Epithelial cell of esophagus (primary cell): ENCODE measurements at regions not wholly inside any gene's neighbourhood (a gene's known extent, or its start where the extent isn't known, plus 50 kb on each side); places are given as distances from the start of the nearest gene placed in this dataset.

Source experiments
- DNase-seq: peaks from one replicate; pipeline ENCODE4 v3.0.0; 2010; ENCODE audit warnings: low read depth
- H3K4me3 ChIP-seq: 2 replicates; pipeline ENCODE4 v1.5.1; 2011; ENCODE audit warnings: mild to moderate bottlenecking, low read length, control low read depth
- TF ChIP-seq, protein P1 (sequence below): IDR thresholded peaks from 2 replicates; pipeline ENCODE4 v1.5.1; 2011; ENCODE audit warnings: low read depth, mild to moderate bottlenecking, low read length, control low read depth, inconsistent platforms; ENCODE audit not compliant: insufficient read depth; ENCODE audit errors: missing control alignments

DNA sequence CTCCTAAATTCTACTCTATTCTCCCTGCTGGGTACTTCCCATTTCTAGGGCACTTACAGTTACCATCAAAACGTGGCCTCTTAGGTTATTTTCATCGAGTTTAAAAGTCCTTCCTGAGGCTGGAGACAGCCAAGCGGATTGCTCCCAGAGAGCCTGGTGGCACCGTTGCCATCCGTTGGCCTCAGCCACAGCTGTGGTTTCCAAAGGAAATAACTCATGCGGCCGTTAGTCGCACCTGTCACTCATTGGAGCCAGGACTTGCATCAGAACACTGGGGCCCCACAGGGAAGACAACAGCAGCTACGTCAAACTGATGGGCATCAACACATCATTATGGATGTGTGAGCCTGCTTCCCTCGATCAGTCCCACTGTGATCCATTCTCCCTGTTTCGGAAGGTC is 453.4 kb downstream of the BCL11A start:
- no peak for DNase-seq
- TF ChIP-seq, protein P1, sequence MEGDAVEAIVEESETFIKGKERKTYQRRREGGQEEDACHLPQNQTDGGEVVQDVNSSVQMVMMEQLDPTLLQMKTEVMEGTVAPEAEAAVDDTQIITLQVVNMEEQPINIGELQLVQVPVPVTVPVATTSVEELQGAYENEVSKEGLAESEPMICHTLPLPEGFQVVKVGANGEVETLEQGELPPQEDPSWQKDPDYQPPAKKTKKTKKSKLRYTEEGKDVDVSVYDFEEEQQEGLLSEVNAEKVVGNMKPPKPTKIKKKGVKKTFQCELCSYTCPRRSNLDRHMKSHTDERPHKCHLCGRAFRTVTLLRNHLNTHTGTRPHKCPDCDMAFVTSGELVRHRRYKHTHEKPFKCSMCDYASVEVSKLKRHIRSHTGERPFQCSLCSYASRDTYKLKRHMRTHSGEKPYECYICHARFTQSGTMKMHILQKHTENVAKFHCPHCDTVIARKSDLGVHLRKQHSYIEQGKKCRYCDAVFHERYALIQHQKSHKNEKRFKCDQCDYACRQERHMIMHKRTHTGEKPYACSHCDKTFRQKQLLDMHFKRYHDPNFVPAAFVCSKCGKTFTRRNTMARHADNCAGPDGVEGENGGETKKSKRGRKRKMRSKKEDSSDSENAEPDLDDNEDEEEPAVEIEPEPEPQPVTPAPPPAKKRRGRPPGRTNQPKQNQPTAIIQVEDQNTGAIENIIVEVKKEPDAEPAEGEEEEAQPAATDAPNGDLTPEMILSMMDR = no peak
- no peak overlapping the region for H3K4me3 ChIP-seq

DNA sequence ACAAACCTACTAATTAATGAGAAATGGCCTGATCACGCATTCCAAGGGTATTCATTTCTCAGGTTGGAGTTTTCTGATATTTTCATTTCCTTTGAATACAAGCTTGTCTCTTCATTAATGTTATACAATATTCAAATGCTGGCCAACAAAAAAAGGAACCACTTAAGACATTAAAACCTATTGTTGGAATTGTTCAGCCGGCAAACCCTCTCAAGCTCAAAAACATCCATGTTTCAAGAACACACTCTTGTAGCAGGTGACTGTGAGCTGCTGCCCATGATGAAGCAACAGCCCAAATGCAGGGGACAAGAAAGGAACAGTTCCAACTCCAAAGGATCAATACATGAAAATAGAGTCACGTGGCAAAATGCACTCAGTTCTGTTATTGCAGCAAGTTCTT is 454.5 kb downstream of the BCL11A start:
- no peak for DNase-seq
- TF ChIP-seq, protein P1 = no peak
- H3K4me3 ChIP-seq = no peak overlapping the region

DNA sequence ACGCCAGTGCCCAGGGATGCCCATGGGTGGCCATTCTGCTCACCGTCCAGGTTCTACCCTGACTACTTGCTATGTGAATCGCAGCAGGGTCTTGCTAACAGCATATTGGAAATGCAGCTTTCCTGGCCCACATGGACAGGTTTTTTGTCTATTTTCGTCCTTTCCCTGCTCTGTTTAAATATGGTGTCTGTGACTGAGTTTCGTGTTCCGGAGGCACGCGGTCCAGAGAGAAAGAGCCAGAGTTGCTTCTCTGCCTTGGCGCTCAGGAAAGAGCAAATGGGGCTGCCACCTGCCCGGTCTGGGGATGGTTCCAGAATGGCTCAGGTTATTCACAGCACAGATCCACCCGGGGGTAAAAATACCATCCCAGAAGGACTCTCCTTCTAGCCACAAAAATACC is 456.2 kb downstream of the BCL11A start:
- no peak overlapping the region for H3K4me3 ChIP-seq
- TF ChIP-seq, protein P1 = no peak
- no peak for DNase-seq

DNA sequence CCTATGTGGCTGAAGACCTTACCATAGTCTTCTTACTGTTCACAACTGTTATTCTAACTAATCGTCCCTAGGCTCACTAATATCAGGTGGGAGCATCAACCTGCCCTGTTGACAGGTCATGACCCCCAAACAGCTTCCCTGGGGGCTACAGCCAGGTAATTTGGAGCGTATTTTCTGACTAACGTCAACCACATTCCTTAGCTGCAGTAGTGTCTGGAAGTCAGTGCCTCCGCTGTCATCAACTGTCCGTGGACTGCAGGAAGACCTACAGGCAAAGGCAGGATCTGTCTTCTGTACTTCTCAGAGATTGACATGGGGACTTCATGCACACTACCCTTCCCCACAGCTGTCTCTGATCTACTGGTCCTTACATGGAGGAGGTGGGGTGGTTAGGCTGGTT is 456.9 kb downstream of the BCL11A start:
- no peak for DNase-seq
- TF ChIP-seq, protein P1 = no peak
- no peak overlapping the region for H3K4me3 ChIP-seq

DNA sequence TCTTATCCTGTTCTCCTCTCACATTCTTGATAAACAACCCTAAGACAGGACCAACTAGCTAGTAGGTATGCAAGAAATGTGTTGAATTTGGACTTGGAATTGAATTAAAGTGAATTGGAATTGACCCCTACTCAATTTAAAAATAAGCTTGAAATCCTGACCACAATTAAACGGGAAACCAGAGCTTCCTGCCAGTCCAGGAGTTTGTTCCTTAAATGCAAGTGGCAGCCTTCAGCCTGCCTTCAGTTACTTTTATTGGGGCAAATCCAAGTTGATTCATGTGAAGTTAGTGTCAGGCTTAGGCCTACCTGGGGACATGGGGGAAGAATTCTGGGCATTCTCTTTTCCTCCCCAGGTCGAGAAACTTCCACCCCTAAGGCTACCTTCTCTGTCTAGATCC is 457.6 kb downstream of the BCL11A start:
- TF ChIP-seq, protein P1 = no peak
- DNase-seq = no peak
- H3K4me3 ChIP-seq = no peak overlapping the region

DNA sequence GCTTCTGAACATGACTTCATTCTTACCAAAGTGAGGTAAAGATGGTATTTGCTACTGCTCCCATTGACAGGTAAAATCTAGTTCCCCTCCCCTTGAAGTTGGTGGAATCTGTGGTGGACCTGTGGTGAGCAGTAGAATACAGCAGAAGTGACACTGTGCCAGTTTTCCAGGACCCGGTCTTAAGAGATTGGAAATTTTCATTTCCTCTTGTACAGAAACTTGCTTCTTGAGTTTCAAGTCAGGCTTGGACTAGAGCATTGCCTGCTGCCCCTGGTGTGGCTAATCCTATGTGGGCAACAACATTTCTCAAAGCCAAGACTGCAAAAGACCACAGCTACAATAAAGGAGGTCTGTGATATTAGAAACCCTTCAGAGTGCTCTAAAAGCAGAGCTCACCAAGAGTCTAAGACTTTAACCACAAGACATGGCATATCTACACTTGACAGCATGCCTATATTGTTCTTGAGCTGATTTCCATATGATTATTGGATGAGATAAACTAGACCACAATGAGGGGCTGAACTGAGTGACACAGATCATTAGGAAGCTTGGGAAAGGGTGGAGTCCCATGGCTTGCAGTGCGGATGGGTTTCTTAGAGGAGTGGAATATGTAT is 458.1 kb downstream of the BCL11A start:
- TF ChIP-seq, protein P1 = no peak
- DNase-seq = no peak
- no peak overlapping the region for H3K4me3 ChIP-seq

DNA sequence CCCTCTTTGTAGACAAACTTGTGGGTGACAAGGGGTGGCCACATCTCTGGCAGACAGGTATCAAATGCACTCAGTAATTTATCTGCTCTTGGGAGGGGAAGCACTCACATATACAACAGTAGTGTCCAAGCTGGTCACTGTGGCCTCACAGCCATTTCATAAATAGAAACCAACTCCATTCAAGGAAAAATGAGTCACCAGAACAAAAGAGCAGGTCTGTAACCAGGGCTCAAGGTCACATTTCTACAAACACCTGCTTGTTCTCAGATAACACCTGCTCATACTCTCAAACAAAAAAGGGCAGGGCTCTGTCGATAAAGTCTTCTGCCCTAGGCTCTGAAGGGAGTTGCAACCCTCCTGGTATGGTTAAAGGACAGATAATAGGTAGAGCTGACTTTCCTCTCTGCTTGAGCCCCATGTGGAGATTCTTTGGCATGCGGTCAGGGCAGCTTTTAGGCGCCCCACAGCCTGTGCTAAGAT is 459.0 kb downstream of the BCL11A start:
- no peak overlapping the region for H3K4me3 ChIP-seq
- TF ChIP-seq, protein P1 = no peak
- no peak for DNase-seq
